ENCODE measurements at regions not wholly inside any gene's neighbourhood (a gene's known extent, or its start where the extent isn't known, plus 50 kb on each side); places are given as distances from the start of the nearest gene placed in this dataset.

DNA sequence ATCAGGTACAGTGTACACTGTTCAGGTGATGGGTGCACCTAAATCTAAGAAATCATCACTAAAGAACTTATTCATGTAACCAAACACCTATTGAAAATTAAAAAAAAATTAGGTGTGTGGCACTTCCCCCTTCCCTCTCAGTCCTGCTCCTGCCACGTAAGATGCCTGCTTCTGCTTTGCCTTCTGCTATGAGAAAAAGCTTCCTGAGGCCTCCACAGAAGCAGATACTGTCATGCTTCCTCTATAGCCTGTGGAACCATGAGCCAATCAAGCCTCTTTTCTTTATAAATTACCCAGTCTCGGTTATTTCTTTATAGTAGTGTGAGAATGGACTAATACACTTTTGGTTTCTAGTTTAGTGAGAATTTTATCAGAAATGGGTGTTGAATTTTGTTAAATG, 459.8 kb upstream of the DIPK2B start:
- intact Hi-C loops (cut with DNase I) = no loop called here
- no peak for DNase-seq
- Histone ChIP-seq H3K4me3 (no peak overlapping the region), H3K36me3 (no peaks in the 10 kb centered on the region), H3K9me3 (no peaks in the 10 kb centered on the region), H3K27ac (no peak overlapping the region), H3K27me3 (no peaks in the 10 kb centered on the region), H3K4me1 (no peaks in the 10 kb centered on the region)
- no peak for ATAC-seq
- TF ChIP-seq, protein P1, sequence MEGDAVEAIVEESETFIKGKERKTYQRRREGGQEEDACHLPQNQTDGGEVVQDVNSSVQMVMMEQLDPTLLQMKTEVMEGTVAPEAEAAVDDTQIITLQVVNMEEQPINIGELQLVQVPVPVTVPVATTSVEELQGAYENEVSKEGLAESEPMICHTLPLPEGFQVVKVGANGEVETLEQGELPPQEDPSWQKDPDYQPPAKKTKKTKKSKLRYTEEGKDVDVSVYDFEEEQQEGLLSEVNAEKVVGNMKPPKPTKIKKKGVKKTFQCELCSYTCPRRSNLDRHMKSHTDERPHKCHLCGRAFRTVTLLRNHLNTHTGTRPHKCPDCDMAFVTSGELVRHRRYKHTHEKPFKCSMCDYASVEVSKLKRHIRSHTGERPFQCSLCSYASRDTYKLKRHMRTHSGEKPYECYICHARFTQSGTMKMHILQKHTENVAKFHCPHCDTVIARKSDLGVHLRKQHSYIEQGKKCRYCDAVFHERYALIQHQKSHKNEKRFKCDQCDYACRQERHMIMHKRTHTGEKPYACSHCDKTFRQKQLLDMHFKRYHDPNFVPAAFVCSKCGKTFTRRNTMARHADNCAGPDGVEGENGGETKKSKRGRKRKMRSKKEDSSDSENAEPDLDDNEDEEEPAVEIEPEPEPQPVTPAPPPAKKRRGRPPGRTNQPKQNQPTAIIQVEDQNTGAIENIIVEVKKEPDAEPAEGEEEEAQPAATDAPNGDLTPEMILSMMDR (IDR thresholded peaks at IDR 0.05) = no peak

DNA sequence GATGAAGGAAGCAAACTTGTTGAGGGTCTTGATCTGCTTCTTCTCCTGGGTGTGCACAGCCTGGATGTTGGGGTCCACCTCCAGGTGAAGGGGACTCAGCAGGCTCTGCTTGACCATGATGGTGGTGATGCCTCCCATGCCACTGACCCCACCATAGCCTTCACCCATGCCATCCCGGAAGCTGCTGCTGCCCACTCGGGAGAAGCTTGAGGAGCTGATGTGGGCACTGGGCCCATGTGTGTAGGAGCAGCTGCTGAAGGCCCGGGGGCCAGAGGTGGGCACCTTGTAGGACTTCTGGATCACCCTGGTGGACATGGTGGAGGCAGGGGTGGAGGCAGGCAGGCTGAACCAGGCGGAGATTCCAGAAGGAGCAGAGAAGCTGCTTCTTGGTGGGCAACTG, 432.7 kb upstream of the DIPK2B start:
- Histone ChIP-seq H3K4me3 (no peak overlapping the region), H3K27me3 (no peaks in the 10 kb centered on the region), H3K27ac (no peak overlapping the region), H3K9me3 (no peaks in the 10 kb centered on the region), H3K4me1 (no peaks in the 10 kb centered on the region), H3K36me3 (no peaks in the 10 kb centered on the region)
- TF ChIP-seq, protein P1 (IDR thresholded peaks at IDR 0.05) = no peak
- intact Hi-C loops (cut with DNase I) = no loop called here
- DNase-seq (no peak), ATAC-seq (no peak)

DNA sequence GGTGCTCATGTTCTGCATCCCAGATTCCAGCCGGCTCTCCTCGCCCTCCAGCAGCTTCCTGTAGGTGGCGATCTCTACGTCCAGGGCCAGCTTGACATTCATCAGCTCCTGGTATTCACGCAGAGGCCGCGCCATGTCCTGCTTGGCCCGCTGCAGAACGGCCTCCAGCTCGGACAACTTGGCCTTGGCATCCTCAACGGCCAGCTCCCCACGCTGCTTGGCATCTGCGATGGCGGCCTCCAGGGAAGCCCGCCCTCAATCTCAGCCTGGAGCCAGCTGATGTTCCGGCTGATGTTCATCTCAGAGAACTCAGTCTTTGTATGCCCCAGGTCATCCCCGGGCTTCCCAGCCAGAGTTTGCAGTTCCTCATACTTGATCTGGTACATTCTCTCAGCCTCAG, 431.8 kb upstream of the DIPK2B start:
- no peaks in the 10 kb centered on the region for H3K36me3 ChIP-seq
- H3K27me3 ChIP-seq = no peaks in the 10 kb centered on the region
- intact Hi-C loops (cut with DNase I) = no loop called here
- no peak overlapping the region for H3K4me3 ChIP-seq
- TF ChIP-seq, protein P1 (IDR thresholded peaks at IDR 0.05) = no peak
- H3K27ac ChIP-seq = no peak overlapping the region
- H3K4me1 ChIP-seq = no peaks in the 10 kb centered on the region
- no peaks in the 10 kb centered on the region for H3K9me3 ChIP-seq
- DNase-seq (no peak), ATAC-seq (no peak)

DNA sequence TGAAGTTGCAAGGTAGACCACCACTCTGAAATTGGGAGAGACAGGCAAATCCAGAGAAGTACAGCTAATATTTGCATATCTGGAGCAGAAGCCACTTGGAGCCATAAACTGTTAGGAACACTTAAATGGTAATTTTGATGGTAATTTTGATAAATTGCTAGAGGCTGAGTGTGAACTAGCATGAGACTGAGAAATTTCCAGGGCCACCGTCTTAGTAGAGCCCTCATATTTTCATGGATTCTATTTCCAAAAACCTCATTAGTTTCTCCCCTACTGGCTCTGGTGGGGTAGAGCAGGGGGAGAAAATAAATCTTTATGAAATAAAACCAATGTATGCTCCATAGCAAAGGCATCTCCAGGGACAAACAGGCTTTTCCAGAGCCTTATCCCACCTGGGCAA, 429.4 kb upstream of the DIPK2B start:
- TF ChIP-seq, protein P1 (IDR thresholded peaks at IDR 0.05) = no peak
- H3K27ac ChIP-seq = no peak overlapping the region
- intact Hi-C loops (cut with DNase I) = no loop called here
- no peaks in the 10 kb centered on the region for H3K9me3 ChIP-seq
- no peak overlapping the region for H3K4me3 ChIP-seq
- no peaks in the 10 kb centered on the region for H3K27me3 ChIP-seq
- ATAC-seq (no peak), DNase-seq (no peak)
- no peaks in the 10 kb centered on the region for H3K36me3 ChIP-seq
- no peaks in the 10 kb centered on the region for H3K4me1 ChIP-seq

DNA sequence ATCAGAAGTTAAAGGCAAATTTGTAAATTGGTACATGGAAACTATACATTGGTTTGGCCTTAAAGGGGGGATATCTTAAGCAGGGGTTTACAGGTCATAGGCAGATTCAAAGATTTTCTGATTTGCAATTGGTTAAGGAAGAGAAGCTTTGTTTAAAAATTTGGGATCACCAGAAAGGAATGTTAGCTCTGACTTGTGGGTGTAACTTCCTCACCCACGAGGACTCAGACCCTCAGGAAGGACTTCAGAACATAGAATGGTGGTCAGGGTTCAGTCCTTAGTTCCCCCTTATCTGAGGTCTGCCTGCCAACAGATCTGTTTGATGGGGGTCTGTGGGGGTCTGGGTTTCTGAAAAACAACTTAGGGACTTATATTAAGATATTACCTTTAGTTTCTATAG, 427.4 kb upstream of the DIPK2B start:
- Histone ChIP-seq H3K9me3 (no peaks in the 10 kb centered on the region), H3K4me1 (no peaks in the 10 kb centered on the region), H3K27me3 (no peaks in the 10 kb centered on the region), H3K4me3 (no peak overlapping the region), H3K36me3 (no peaks in the 10 kb centered on the region), H3K27ac (no peak overlapping the region)
- TF ChIP-seq, protein P1 (IDR thresholded peaks at IDR 0.05) = no peak
- ATAC-seq = no peak
- intact Hi-C loops (cut with DNase I) = no loop called here
- no peak for DNase-seq

DNA sequence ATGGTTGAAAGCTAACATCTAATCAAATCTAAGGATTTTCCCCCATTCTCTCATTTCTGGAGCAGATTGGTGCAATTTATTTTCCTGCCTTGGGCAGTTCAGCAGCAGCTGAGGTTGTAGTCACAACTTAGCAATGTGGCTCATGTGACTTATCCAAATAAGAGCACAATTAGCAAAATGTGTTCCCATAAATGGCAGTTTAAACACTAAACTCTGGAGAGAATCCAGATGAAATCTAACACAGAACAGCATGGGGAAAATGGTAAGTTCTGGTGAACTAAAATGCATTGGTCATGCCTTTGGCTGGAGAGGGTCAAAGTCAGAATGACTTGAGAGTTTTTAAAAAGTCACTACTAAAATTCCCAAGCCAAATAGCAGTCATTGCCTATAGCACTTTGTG, 422.6 kb upstream of the DIPK2B start:
- H3K4me1 ChIP-seq = no peaks in the 10 kb centered on the region
- H3K27me3 ChIP-seq = no peaks in the 10 kb centered on the region
- intact Hi-C loops (cut with DNase I) = no loop called here
- TF ChIP-seq, protein P1 (IDR thresholded peaks at IDR 0.05) = no peak
- no peaks in the 10 kb centered on the region for H3K9me3 ChIP-seq
- H3K4me3 ChIP-seq = no peak overlapping the region
- ATAC-seq (no peak), DNase-seq (no peak)
- no peak overlapping the region for H3K27ac ChIP-seq
- no peaks in the 10 kb centered on the region for H3K36me3 ChIP-seq

All from upper lobe of right lung (tissue), 1 donor.